Pancreas (tissue), 10 donors: ENCODE measurements at regions not wholly inside any gene's neighbourhood (a gene's known extent, or its start where the extent isn't known, plus 50 kb on each side); places are given as distances from the start of the nearest gene placed in this dataset.

Experiments
- ATAC-seq, 4 donors: fragments of 200-7000 bp; cut with Tn5 transposase; one replicate each; pipeline versions ENCODE4 v1.8.0 to v1.9.1; 2020; ENCODE audit warnings: mild to moderate bottlenecking in 4 of 4, moderate library complexity in 4 of 4
- DNase-seq, 6 donors: peaks; one replicate each; pipeline ENCODE4 v3.0.0-alpha.2; 2020
- FAIRE-seq: peaks from 2 replicates; lab custom pipeline; 2012; peaks lifted over from hg19 to GRCh38; lab: Jason Lieb, UNC
- H3K27ac ChIP-seq, 4 donors: fragments of 200-600 bp; sonication (generic); 1 replicate in 3 of 4; 2 replicates in 1 of 4; pipeline versions ENCODE4 v1.5.0 to v1.8.0; 2020
- H3K27me3 ChIP-seq, 4 donors: fragments of 200-600 bp; one replicate each; pipeline ENCODE4 v1.8.0; 2021
- H3K36me3 ChIP-seq, 3 donors: fragments of 200-600 bp; sonication (generic) in 1 of 3; one replicate each; pipeline versions ENCODE4 v1.5.0 to v1.8.0; 2020 to 2021
- H3K4me1 ChIP-seq, 3 donors: fragments of 200-600 bp; one replicate each; pipeline ENCODE4 v1.8.0; 2021
- H3K4me3 ChIP-seq, 4 donors: fragments of 200-600 bp; sonication (generic) in 2 of 4; one replicate each; pipeline versions ENCODE4 v1.5.0 to v1.8.0; 2020 to 2021
- H3K9me3 ChIP-seq, 4 donors: fragments of 200-600 bp; one replicate each; pipeline ENCODE4 v1.8.0; 2021
- WGBS, 2 donors: extraction: QIAGEN DNeasy Blood & Tissue Kit; methylation state at CpG; one replicate each; pipeline ENCODE4 v1.1.7; 2013; 5-methylcytosine and 5-hydroxymethylcytosine counted together
- intact Hi-C, 3 donors: fragments of 100-400 bp; cut with DNase I; formaldehyde crosslinking; loops; one replicate each; pipeline versions ENCODE4 v1.11.1 to v1.14.2; 2022
- TF ChIP-seq, protein P1 (sequence below), 4 donors: fragments of 200-600 bp; sonication (generic) in 3 of 4; IDR thresholded peaks; one replicate each; pipeline versions ENCODE4 v1.5.0 to v1.8.0; 2021; ENCODE audit warnings: antibody characterized with exemption in 4 of 4
- donor health status: healthy with polysubstance abuse.
- donor health status: DM: no; HTN: no; CAD: no; lungs with moderate emphysema.
- donor health status: DM: no; HTN: no; CAD: no.
- donor health status: control.
- donor health status: control.
- donor health status: Bipolar disorder and iron deficiency.
- donor health status: DM: yes; HTN: yes; CAD: no.
- donor health status: DM: no; HTN: no; CAD: no.
- donor health status: DM: no; HTN: no; CAD: no.
- donor health status: DM: yes; HTN: yes; CAD: no.

DNA sequence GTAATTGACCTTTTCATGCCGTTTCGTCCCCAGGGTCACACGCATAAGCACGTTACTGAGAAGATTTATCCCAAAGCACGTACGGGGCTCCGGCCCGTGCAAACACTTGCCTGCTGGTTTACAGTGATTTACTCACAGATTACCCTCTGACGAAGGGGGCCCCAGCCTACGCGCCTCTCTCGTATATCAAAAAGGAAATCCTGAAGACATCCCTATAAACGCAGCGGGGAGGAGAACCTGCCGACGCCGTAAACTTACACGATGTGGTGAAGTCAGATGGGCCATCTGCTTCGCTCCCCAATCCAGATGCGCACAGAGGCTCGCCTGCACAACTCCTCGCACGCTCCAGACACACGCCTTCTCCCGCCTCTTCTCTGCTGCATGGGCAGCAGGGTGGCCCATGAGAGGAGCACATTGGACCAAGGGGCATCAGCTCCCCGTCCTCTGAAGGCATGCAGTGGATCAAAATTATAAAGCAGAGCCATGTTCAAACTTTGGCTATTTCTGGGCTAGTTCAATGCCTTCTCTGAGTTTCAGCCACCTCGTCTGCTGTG is 123.6 kb downstream of the MN1 start:
- ATAC-seq: no peak
- intact Hi-C loops: no loop called here

DNA sequence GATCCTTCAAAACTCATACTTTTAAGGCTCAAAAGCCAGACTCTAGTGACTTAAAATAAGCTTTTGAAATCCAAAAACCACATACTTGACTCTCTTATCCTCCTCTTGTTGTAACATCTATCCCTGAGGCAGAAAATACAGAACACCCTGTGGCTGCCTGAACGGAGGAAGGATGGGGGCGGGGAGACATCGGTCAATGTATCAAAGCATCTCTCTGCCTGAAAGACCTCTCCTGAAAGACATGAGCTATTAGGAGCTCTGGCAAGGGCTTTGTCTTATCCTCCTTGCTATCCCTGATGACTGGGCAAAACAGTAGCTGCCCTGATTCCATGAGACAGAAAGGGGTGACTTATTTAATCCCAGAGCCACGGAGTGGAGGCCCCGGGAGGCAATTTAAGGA is 122.4 kb downstream of the MN1 start:
- FAIRE-seq (no peak), ATAC-seq (no peak), DNase-seq (no peak)
- 84% methylated on average over 5 of the region's 5 CpGs for WGBS, 2 donors
- H3K27ac ChIP-seq: no peak overlapping the region
- H3K36me3 ChIP-seq: no peaks in the 10 kb centered on the region
- no peaks in the 10 kb centered on the region for H3K27me3 ChIP-seq
- H3K9me3 ChIP-seq: no peaks in the 10 kb centered on the region
- intact Hi-C loops: no loop called here
- no peaks in the 10 kb centered on the region for H3K4me1 ChIP-seq
- TF ChIP-seq, protein P1, sequence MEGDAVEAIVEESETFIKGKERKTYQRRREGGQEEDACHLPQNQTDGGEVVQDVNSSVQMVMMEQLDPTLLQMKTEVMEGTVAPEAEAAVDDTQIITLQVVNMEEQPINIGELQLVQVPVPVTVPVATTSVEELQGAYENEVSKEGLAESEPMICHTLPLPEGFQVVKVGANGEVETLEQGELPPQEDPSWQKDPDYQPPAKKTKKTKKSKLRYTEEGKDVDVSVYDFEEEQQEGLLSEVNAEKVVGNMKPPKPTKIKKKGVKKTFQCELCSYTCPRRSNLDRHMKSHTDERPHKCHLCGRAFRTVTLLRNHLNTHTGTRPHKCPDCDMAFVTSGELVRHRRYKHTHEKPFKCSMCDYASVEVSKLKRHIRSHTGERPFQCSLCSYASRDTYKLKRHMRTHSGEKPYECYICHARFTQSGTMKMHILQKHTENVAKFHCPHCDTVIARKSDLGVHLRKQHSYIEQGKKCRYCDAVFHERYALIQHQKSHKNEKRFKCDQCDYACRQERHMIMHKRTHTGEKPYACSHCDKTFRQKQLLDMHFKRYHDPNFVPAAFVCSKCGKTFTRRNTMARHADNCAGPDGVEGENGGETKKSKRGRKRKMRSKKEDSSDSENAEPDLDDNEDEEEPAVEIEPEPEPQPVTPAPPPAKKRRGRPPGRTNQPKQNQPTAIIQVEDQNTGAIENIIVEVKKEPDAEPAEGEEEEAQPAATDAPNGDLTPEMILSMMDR (IDR thresholded peaks at IDR 0.05): no peak
- H3K4me3 ChIP-seq: no peak overlapping the region

More for the DNA sequence above, 123.6 kb downstream of the MN1 start:
- no peaks in the 10 kb centered on the region for H3K27me3 ChIP-seq
- no peaks in the 10 kb centered on the region for H3K36me3 ChIP-seq
- H3K9me3 ChIP-seq: no peaks in the 10 kb centered on the region
- TF ChIP-seq, protein P1 (IDR thresholded peaks at IDR 0.05): no peak
- no peak overlapping the region for H3K27ac ChIP-seq
- WGBS, 2 donors: 83 to 85% methylated on average over 27 of the region's 27 CpGs
- DNase-seq: no peak
- H3K4me1 ChIP-seq: no peaks in the 10 kb centered on the region
- no peak for FAIRE-seq
- no peak overlapping the region for H3K4me3 ChIP-seq

DNA sequence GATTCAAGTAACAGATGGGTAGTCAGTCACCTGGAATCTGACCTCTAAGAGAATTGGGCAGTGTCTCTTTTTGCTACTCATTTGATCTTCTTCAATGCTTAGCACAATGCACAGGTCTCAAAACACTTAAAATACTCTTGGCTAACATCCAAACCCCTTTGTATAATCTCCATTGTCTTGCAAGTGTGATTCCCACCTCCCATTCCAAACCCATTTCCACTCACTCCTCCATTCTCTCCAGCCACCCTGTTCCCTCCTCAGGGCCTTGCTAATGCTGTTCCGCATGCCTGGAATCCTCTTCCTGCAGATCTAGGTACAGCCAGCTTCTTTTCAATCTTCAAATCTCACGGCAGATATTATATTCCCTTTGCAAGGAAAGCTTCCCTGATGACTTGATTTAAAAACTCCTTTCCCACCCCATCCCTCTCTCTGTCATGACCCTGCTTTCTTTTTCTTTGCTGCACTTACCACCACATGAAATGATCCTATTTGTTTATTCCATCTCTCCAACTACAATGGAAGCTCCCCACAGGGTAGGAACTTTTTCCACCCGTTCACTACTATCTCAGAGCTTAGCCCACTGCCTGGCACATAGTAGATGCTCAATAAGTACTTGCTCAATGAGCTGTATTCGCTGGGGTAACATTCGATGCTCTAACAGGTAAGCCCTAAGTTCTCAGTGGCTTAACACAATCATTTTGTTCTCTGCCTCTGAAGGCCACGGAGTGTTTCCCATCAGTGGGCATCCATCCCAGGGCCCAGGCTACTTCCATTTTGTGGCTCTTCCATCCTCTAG is 121.7 kb downstream of the MN1 start:
- no peaks in the 10 kb centered on the region for H3K27me3 ChIP-seq
- WGBS, 2 donors: 83 to 94% methylated on average over 6 of the region's 6 CpGs
- TF ChIP-seq, protein P1 (IDR thresholded peaks at IDR 0.05): no peak
- ATAC-seq (no peak), DNase-seq (no peak), FAIRE-seq (no peak)
- intact Hi-C loops: no loop called here
- no peaks in the 10 kb centered on the region for H3K4me1 ChIP-seq
- H3K4me3 ChIP-seq: no peak overlapping the region
- no peak overlapping the region for H3K27ac ChIP-seq
- H3K9me3 ChIP-seq: no peaks in the 10 kb centered on the region
- H3K36me3 ChIP-seq: no peaks in the 10 kb centered on the region

DNA sequence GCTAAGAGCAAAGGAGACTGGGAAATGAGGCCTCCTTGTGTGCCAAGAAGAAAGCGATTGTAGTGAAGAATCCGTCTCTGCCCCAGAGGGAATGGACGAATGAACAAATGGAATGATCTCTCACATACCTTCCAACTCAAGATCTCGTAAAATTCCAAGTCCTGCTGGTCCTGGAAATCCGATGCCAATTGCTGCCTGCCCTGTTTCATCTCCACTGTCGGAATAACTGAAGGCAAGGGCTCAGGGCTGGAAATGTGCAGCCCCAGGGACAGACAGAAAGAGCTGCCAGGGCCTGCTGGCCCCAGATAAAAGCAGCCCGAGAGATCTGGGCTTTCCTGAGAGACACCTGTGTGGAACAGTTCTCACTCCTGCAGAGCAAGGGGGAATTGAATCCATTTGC is 120.9 kb downstream of the MN1 start:
- Histone ChIP-seq H3K27ac (no peak overlapping the region), H3K9me3 (no peaks in the 10 kb centered on the region), H3K27me3 (no peaks in the 10 kb centered on the region), H3K4me1 (no peaks in the 10 kb centered on the region), H3K36me3 (no peaks in the 10 kb centered on the region), H3K4me3 (no peak overlapping the region)
- WGBS, 2 donors: 85 to 91% methylated on average over 7 of the region's 7 CpGs
- FAIRE-seq (no peak), ATAC-seq (no peak), DNase-seq (no peak)
- intact Hi-C loops: no loop called here
- TF ChIP-seq, protein P1 (IDR thresholded peaks at IDR 0.05): no peak

DNA sequence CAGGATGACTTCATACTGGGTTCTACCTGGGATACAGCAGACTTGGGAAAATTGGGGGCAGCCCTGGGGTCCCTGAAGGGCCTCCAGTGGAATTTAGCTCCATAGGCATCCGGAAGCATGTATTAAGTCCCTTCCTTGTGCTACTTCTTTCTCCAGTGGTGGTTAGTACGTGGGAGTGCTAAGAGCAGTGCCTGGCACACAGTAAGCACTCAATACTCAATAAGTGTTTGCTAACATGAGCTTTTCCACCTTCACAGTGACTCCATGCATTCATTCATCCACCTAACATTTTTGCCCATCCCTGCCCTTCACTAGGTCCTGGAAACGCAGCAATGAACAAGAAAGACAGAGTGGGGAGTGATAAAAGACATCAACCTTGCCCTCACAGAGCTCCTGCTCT is 120.5 kb downstream of the MN1 start:
- Histone ChIP-seq H3K9me3 (no peaks in the 10 kb centered on the region), H3K4me3 (no peak overlapping the region), H3K36me3 (no peaks in the 10 kb centered on the region), H3K27me3 (no peaks in the 10 kb centered on the region), H3K4me1 (no peaks in the 10 kb centered on the region), H3K27ac (no peak overlapping the region)
- ATAC-seq (no peak), DNase-seq (no peak), FAIRE-seq (no peak)
- 77 to 89% methylated on average over 3 of the region's 3 CpGs for WGBS, 2 donors
- TF ChIP-seq, protein P1 (IDR thresholded peaks at IDR 0.05): no peak
- intact Hi-C loops: no loop called here
